ENCODE measurements at regions not wholly inside any gene's neighbourhood (a gene's known extent, or its start where the extent isn't known, plus 50 kb on each side); places are given as distances from the start of the nearest gene placed in this dataset.

- DNase-seq (ENCODE audit: low read depth), result no peak
- no peak for TF ChIP-seq CTCF (IDR thresholded peaks at IDR 0.05; ENCODE audit: insufficient read depth, low read length, poor library complexity, severe bottlenecking)
- Histone ChIP-seq H3K27me3 (ENCODE audit: control insufficient read depth, insufficient read depth, low read length) (no peaks in the 10 kb centered on the region), H3K4me3 (ENCODE audit: low read depth, low read length) (no peak overlapping the region), H3K36me3 (ENCODE audit: control insufficient read depth, insufficient read depth, low read length) (no peaks in the 10 kb centered on the region)
These were observed 588.3 kb upstream of the LMCD1 start for GRCh38 chr3:7913283-7913682.

DNA sequence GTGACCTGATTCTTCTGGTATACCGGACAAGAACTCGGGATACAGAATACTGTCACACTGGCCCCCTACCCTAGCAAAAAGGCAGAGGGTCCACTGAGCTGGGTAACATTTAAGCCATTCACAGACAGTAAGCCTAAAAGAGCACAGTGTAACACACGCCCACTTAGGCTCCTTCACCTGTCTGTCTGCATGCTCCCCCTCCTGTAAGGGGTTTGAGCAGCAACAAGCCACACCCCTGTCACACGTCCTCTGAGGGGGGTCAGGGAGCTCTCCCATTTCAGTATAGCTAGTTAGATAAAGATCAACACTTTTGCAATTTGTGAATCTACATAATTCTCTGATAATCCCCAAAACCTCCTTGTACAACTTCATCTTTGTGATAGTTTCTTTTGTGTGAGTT lies 586.3 kb upstream of the LMCD1 start:
- no peaks in the 10 kb centered on the region for H3K27me3 ChIP-seq (ENCODE audit: control insufficient read depth, insufficient read depth, low read length)
- no peaks in the 10 kb centered on the region for H3K36me3 ChIP-seq (ENCODE audit: control insufficient read depth, insufficient read depth, low read length)
- no peak overlapping the region for H3K4me3 ChIP-seq (ENCODE audit: low read depth, low read length)
- DNase-seq (ENCODE audit: low read depth), result no peak
- TF ChIP-seq CTCF (IDR thresholded peaks at IDR 0.05; ENCODE audit: insufficient read depth, low read length, poor library complexity, severe bottlenecking), result no peak

- H3K4me3 ChIP-seq (ENCODE audit: low read depth, low read length), result no peak overlapping the region
- H3K36me3 ChIP-seq (ENCODE audit: control insufficient read depth, insufficient read depth, low read length), result no peaks in the 10 kb centered on the region
- DNase-seq (ENCODE audit: low read depth), result no peak
- H3K27me3 ChIP-seq (ENCODE audit: control insufficient read depth, insufficient read depth, low read length), result no peaks in the 10 kb centered on the region
- TF ChIP-seq CTCF (IDR thresholded peaks at IDR 0.05; ENCODE audit: insufficient read depth, low read length, poor library complexity, severe bottlenecking), result no peak
These were observed 584.0 kb upstream of the LMCD1 start for GRCh38 chr3:7917443-7918151.

- no peak overlapping the region for H3K4me3 ChIP-seq (ENCODE audit: low read depth, low read length)
- DNase-seq (ENCODE audit: low read depth), result no peak
- H3K27me3 ChIP-seq (ENCODE audit: control insufficient read depth, insufficient read depth, low read length), result no peaks in the 10 kb centered on the region
- H3K36me3 ChIP-seq (ENCODE audit: control insufficient read depth, insufficient read depth, low read length), result no peaks in the 10 kb centered on the region
- TF ChIP-seq CTCF (IDR thresholded peaks at IDR 0.05; ENCODE audit: insufficient read depth, low read length, poor library complexity, severe bottlenecking), result no peak
These were observed 581.4 kb upstream of the LMCD1 start for GRCh38 chr3:7920211-7920610.

DNA sequence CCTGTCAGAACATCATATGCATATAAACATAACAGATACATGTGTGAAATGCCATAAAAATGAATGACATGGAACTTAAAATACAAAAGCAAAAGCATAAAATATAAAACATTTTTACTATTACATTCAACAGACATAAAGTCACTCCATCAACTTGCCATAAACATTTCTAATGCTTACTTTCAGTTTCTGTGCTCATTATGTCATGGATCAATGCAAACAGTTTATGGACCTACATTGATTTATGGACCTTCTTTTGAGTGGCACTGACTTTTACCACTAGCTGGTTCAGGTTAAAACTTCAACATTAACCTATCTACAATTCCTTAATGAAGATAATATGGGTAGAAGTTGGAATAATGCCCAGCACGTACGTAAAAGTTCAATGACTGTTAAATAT lies 577.4 kb upstream of the LMCD1 start:
- DNase-seq (ENCODE audit: low read depth), result no peak
- Histone ChIP-seq H3K4me3 (ENCODE audit: low read depth, low read length) (no peak overlapping the region), H3K36me3 (ENCODE audit: control insufficient read depth, insufficient read depth, low read length) (no peaks in the 10 kb centered on the region), H3K27me3 (ENCODE audit: control insufficient read depth, insufficient read depth, low read length) (no peaks in the 10 kb centered on the region)
- no peak for TF ChIP-seq CTCF (IDR thresholded peaks at IDR 0.05; ENCODE audit: insufficient read depth, low read length, poor library complexity, severe bottlenecking)

DNA sequence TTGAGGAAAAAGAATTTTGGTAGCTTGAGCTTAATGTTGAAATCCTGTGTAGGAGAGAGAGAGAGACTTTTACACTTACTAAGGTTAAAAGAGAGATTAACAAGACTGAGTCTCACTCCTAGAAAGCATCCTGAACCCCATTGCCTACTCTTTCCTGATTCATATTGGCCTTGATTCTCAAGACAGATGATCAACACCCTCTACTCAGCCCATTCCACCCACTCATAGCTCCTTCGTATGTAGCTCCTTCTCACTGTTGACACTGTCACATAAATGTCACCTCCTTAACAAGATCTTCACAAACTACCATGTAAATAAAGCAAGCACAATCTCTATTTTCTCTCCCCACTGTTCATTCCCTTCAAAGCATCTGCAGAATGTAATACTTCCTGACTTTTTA lies 574.6 kb upstream of the LMCD1 start:
- no peaks in the 10 kb centered on the region for H3K27me3 ChIP-seq (ENCODE audit: control insufficient read depth, insufficient read depth, low read length)
- no peak overlapping the region for H3K4me3 ChIP-seq (ENCODE audit: low read depth, low read length)
- no peaks in the 10 kb centered on the region for H3K36me3 ChIP-seq (ENCODE audit: control insufficient read depth, insufficient read depth, low read length)
- no peak for DNase-seq (ENCODE audit: low read depth)
- TF ChIP-seq CTCF (IDR thresholded peaks at IDR 0.05; ENCODE audit: insufficient read depth, low read length, poor library complexity, severe bottlenecking), result no peak
